ENCODE measurements at regions not wholly inside any gene's neighbourhood (a gene's known extent, or its start where the extent isn't known, plus 50 kb on each side); places are given as distances from the start of the nearest gene placed in this dataset.
"Not testable (repeated sequence)": the region's sequence is repeated elsewhere in the genome, so short reads cannot be mapped to it uniquely, and the experiment has no call there.

GRCh38 chr20:30500829-30501440 is 756.5 kb upstream of the DEFB115 start:
- Histone ChIP-seq H3K9me3 (ENCODE audit: insufficient read depth, low read depth, low read length) (no peaks in the 10 kb centered on the region), H3K4me3 (ENCODE audit: insufficient read depth, low read depth, low read length) (no peak overlapping the region), H2AFZ (ENCODE audit: low read depth, low read length) (no peak overlapping the region), H4K20me1 (ENCODE audit: insufficient read depth, low read length) (no peaks in the 10 kb centered on the region), H3K36me3 (ENCODE audit: insufficient read depth, low read length) (no peaks in the 10 kb centered on the region), H3K79me2 (ENCODE audit: insufficient read depth, low read length) (no peaks in the 10 kb centered on the region), H3K27ac (ENCODE audit: low read depth, low read length) (no peak overlapping the region), H3K4me1 (ENCODE audit: insufficient read depth, low read length) (no peaks in the 10 kb centered on the region), H3K9ac (ENCODE audit: low read length) (no peak overlapping the region), H3K27me3 (ENCODE audit: insufficient read depth, low read length) (no peaks in the 10 kb centered on the region), H3K4me2 (ENCODE audit: low read length) (no peak overlapping the region)
- Mint-ChIP-seq H3K4me1 (ENCODE audit: low read depth, unreplicated experiment) (no peaks in the 10 kb centered on the region), H3K9me3 (ENCODE audit: unreplicated experiment) (no peaks in the 10 kb centered on the region), H3K4me3 (ENCODE audit: unreplicated experiment) (no peak overlapping the region), H3K27ac (ENCODE audit: unreplicated experiment) (no peak overlapping the region), H3K36me3 (ENCODE audit: low read depth, unreplicated experiment) (no peaks in the 10 kb centered on the region), H3K27me3 (ENCODE audit: low read depth, unreplicated experiment) (no peaks in the 10 kb centered on the region)
- no peak for FAIRE-seq
- TF ChIP-seq CTCF (IDR thresholded peaks at IDR 0.05; ENCODE audit: insufficient read depth, low read depth, low read length) (no peak), EZH2 (IDR thresholded peaks at IDR 0.05; ENCODE audit: insufficient read depth, low read length) (no peak)
- no peak for DNase-seq (ENCODE audit: low read depth)

- H3K79me2 ChIP-seq (ENCODE audit: insufficient read depth, low read length) = no peaks in the 10 kb centered on the region
- no peak overlapping the region for H3K4me3 ChIP-seq (ENCODE audit: insufficient read depth, low read depth, low read length)
- H3K27me3 ChIP-seq (ENCODE audit: insufficient read depth, low read length) = no peaks in the 10 kb centered on the region
- H3K9me3 ChIP-seq (ENCODE audit: insufficient read depth, low read depth, low read length) = no peaks in the 10 kb centered on the region
- H3K4me3 Mint-ChIP-seq (ENCODE audit: unreplicated experiment) = no peak overlapping the region
- TF ChIP-seq CTCF (IDR thresholded peaks at IDR 0.05; ENCODE audit: insufficient read depth, low read depth, low read length) = no peak
- TF ChIP-seq EZH2 (IDR thresholded peaks at IDR 0.05; ENCODE audit: insufficient read depth, low read length) = no peak
- H3K27me3 Mint-ChIP-seq (ENCODE audit: low read depth, unreplicated experiment) = no peaks in the 10 kb centered on the region
- H3K27ac ChIP-seq (ENCODE audit: low read depth, low read length) = no peak overlapping the region
- no peak overlapping the region for H3K4me2 ChIP-seq (ENCODE audit: low read length)
- no peaks in the 10 kb centered on the region for H3K4me1 Mint-ChIP-seq (ENCODE audit: low read depth, unreplicated experiment)
- no peaks in the 10 kb centered on the region for H3K36me3 Mint-ChIP-seq (ENCODE audit: low read depth, unreplicated experiment)
- H3K27ac Mint-ChIP-seq (ENCODE audit: unreplicated experiment) = no peak overlapping the region
- no peaks in the 10 kb centered on the region for H4K20me1 ChIP-seq (ENCODE audit: insufficient read depth, low read length)
- H3K36me3 ChIP-seq (ENCODE audit: insufficient read depth, low read length) = no peaks in the 10 kb centered on the region
- DNase-seq (ENCODE audit: low read depth) (no peak), FAIRE-seq (no peak)
- H3K4me1 ChIP-seq (ENCODE audit: insufficient read depth, low read length) = no peaks in the 10 kb centered on the region
- H3K9ac ChIP-seq (ENCODE audit: low read length) = no peak overlapping the region
- H3K9me3 Mint-ChIP-seq (ENCODE audit: unreplicated experiment) = no peaks in the 10 kb centered on the region
- no peak overlapping the region for H2AFZ ChIP-seq (ENCODE audit: low read depth, low read length)
Measured at GRCh38 chr20:30502670-30503069, 754.8 kb upstream of the DEFB115 start.

GRCh38 chr20:30503204-30503603 is 754.3 kb upstream of the DEFB115 start:
- H3K4me2 ChIP-seq (ENCODE audit: low read length); DNase-seq (ENCODE audit: low read depth); H3K27me3 Mint-ChIP-seq (ENCODE audit: low read depth, unreplicated experiment); FAIRE-seq; H2AFZ ChIP-seq (ENCODE audit: low read depth, low read length); H3K9ac ChIP-seq (ENCODE audit: low read length); H3K4me3 ChIP-seq (ENCODE audit: insufficient read depth, low read depth, low read length); H3K36me3 ChIP-seq (ENCODE audit: insufficient read depth, low read length); H3K79me2 ChIP-seq (ENCODE audit: insufficient read depth, low read length); H3K27me3 ChIP-seq (ENCODE audit: insufficient read depth, low read length); H3K9me3 Mint-ChIP-seq (ENCODE audit: unreplicated experiment); H4K20me1 ChIP-seq (ENCODE audit: insufficient read depth, low read length); H3K4me1 ChIP-seq (ENCODE audit: insufficient read depth, low read length); H3K27ac Mint-ChIP-seq (ENCODE audit: unreplicated experiment); H3K4me1 Mint-ChIP-seq (ENCODE audit: low read depth, unreplicated experiment); H3K27ac ChIP-seq (ENCODE audit: low read depth, low read length); H3K36me3 Mint-ChIP-seq (ENCODE audit: low read depth, unreplicated experiment); H3K4me3 Mint-ChIP-seq (ENCODE audit: unreplicated experiment); H3K9me3 ChIP-seq (ENCODE audit: insufficient read depth, low read depth, low read length): not testable (repeated sequence)

Data from astrocyte (in vitro differentiated cells and primary cell).